ENCODE measurements at regions not wholly inside any gene's neighbourhood (a gene's known extent, or its start where the extent isn't known, plus 50 kb on each side); places are given as distances from the start of the nearest gene placed in this dataset.

GRCh38 chr19:28140201-28140600 lies 1072.8 kb downstream of the UQCRFS1 start:
- TF ChIP-seq, protein P1, sequence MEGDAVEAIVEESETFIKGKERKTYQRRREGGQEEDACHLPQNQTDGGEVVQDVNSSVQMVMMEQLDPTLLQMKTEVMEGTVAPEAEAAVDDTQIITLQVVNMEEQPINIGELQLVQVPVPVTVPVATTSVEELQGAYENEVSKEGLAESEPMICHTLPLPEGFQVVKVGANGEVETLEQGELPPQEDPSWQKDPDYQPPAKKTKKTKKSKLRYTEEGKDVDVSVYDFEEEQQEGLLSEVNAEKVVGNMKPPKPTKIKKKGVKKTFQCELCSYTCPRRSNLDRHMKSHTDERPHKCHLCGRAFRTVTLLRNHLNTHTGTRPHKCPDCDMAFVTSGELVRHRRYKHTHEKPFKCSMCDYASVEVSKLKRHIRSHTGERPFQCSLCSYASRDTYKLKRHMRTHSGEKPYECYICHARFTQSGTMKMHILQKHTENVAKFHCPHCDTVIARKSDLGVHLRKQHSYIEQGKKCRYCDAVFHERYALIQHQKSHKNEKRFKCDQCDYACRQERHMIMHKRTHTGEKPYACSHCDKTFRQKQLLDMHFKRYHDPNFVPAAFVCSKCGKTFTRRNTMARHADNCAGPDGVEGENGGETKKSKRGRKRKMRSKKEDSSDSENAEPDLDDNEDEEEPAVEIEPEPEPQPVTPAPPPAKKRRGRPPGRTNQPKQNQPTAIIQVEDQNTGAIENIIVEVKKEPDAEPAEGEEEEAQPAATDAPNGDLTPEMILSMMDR (IDR thresholded peaks at IDR 0.05; ENCODE audit: insufficient read depth, low read length), result no peak
- no peak for TF ChIP-seq POLR2AphosphoS5 (IDR thresholded peaks at IDR 0.05; ENCODE audit: low read depth)
- TF ChIP-seq GABPA (IDR thresholded peaks at IDR 0.05; ENCODE audit: low read depth), result no peak
